ENCODE measurements at regions not wholly inside any gene's neighbourhood (a gene's known extent, or its start where the extent isn't known, plus 50 kb on each side); places are given as distances from the start of the nearest gene placed in this dataset.

GRCh38 chr16:9476744-9477143, 385.3 kb downstream of the HAPSTR1 start:
- 83% methylated on average over 3 of the region's 3 CpGs for WGBS

DNA sequence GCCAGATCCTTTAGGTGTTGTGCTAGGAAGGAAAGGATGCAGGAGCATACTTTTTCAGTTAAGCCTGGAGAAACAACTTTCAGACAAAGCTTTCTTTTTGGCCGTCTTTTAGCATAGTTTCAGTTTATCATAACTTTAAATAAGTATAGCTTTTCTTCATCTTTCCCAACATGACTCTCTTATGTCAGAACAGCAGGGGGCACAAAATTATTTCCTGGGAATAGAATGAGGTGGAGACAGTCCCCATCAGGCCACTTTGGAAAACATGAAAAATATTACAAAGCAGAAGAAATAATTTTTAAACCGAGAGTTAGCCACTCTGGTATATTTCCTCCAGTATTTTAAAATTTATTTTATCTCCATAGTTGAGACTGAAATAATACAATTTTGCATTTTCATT, 387.6 kb downstream of the HAPSTR1 start:
- Histone ChIP-seq H3K9me3 (no peaks in the 10 kb centered on the region), H3K36me3 (no peaks in the 10 kb centered on the region), H3K27ac (replicated peaks in 1 of 4) (no peak overlapping the region), H3K4me1 (peaks cover 0 to 3% (median 0%) of the 10 kb centered on the region in 4 donors), H3K27me3 (no peaks in the 10 kb centered on the region), H3K4me3 (no peak overlapping the region)
- 55% methylated on average over 2 of the region's 2 CpGs for WGBS
- TF ChIP-seq POLR2AphosphoS5 (IDR thresholded peaks at IDR 0.05) (no peak), EP300 (IDR thresholded peaks at IDR 0.05) (no peak)
- TF ChIP-seq, protein P1, sequence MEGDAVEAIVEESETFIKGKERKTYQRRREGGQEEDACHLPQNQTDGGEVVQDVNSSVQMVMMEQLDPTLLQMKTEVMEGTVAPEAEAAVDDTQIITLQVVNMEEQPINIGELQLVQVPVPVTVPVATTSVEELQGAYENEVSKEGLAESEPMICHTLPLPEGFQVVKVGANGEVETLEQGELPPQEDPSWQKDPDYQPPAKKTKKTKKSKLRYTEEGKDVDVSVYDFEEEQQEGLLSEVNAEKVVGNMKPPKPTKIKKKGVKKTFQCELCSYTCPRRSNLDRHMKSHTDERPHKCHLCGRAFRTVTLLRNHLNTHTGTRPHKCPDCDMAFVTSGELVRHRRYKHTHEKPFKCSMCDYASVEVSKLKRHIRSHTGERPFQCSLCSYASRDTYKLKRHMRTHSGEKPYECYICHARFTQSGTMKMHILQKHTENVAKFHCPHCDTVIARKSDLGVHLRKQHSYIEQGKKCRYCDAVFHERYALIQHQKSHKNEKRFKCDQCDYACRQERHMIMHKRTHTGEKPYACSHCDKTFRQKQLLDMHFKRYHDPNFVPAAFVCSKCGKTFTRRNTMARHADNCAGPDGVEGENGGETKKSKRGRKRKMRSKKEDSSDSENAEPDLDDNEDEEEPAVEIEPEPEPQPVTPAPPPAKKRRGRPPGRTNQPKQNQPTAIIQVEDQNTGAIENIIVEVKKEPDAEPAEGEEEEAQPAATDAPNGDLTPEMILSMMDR (IDR thresholded peaks at IDR 0.05) = no peak
- intact Hi-C loops (cut with DNase I) = no loop called here
- DNase-seq (ENCODE audit: extremely low spot score) = no peak

More at GRCh38 chr16:9476744-9477143, 385.3 kb downstream of the HAPSTR1 start:
- TF ChIP-seq, protein P1 (IDR thresholded peaks at IDR 0.05) = no peak
- TF ChIP-seq POLR2A (IDR thresholded peaks at IDR 0.05; ENCODE audit: low read depth) = no peak
- no peak for TF ChIP-seq EP300 (IDR thresholded peaks at IDR 0.05)
- TF ChIP-seq POLR2AphosphoS5 (IDR thresholded peaks at IDR 0.05) = no peak
- Histone ChIP-seq H3K27ac (replicated peaks in 1 of 4) (no peak overlapping the region), H3K36me3 (no peaks in the 10 kb centered on the region), H3K4me1 (no peaks in the 10 kb centered on the region), H3K27me3 (no peaks in the 10 kb centered on the region), H3K4me3 (no peak overlapping the region), H3K9me3 (no peaks in the 10 kb centered on the region)
- no peak for DNase-seq (ENCODE audit: extremely low spot score)
- intact Hi-C loops (cut with DNase I) = no loop called here

GRCh38 chr16:9480503-9480902, 389.1 kb downstream of the HAPSTR1 start:
- intact Hi-C loops (cut with DNase I) = no loop called here
- no peak for TF ChIP-seq POLR2AphosphoS5 (IDR thresholded peaks at IDR 0.05)
- TF ChIP-seq EP300 (IDR thresholded peaks at IDR 0.05) = no peak
- TF ChIP-seq, protein P1 (IDR thresholded peaks at IDR 0.05) = no peak
- TF ChIP-seq POLR2A (IDR thresholded peaks at IDR 0.05; ENCODE audit: low read depth) = no peak
- H3K4me1 ChIP-seq = peaks cover 0 to 6% (median 0%) of the 10 kb centered on the region in 4 donors
- no peaks in the 10 kb centered on the region for H3K36me3 ChIP-seq
- 88% methylated on average over 3 of the region's 3 CpGs for WGBS
- H3K27me3 ChIP-seq = no peaks in the 10 kb centered on the region
- no peak overlapping the region for H3K4me3 ChIP-seq
- H3K27ac ChIP-seq (replicated peaks in 1 of 4) = no peak overlapping the region
- DNase-seq (ENCODE audit: extremely low spot score) = no peak
- H3K9me3 ChIP-seq = no peaks in the 10 kb centered on the region

DNA sequence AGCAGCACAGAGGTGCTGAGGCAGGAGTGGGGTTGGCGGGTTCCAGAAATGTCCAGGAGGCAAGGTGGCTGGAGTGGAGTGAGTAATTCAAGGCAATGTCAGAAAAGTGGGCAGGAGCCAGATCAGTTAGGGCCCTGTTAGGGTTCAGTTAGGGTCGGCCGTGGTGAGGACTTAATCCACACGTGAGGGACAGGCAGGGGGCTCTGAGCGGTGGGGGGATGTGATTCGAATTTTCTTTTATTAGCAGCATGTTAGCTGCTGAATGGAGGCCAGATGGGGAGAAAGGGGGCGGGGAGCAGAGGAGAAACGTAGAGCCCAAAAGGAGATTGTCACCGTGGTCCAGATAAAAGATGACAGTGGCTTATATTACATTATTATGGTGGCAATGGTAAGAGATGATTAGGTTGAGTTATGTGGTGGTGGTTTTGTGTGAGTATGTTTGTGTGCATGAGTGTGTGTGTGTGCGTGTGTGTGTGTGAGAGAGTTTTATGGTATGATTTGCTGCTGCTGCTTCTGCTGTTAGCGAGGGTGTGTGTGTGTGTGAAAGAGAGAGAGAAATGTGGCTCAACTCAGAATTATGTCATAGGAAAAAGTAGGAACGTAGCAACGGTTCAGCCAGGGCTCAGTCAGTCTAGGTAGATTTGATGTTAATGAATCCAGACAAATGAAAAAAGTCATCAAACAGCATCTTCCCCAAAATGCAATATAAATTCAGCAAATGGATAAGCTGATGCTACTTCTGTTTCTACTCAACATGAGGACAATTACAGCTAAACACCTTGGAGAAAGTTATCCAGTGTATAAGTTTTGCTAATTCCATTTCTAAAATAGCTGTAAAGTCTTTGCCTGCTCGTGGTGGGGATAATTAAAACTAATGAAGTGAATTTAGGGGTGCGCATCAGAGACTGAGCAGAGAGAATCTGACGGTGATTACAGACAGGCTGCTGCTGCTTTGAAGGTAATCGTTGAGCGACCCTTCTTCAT, 390.6 kb downstream of the HAPSTR1 start:
- H3K4me1 ChIP-seq = peaks cover 0 to 6% (median 0%) of the 10 kb centered on the region in 4 donors
- DNase-seq (ENCODE audit: extremely low spot score) = peak; percentile 70
- WGBS = 72% methylated on average over 18 of the region's 18 CpGs
- H3K9me3 ChIP-seq = no peaks in the 10 kb centered on the region
- no peaks in the 10 kb centered on the region for H3K36me3 ChIP-seq
- intact Hi-C loops (cut with DNase I) = no loop called here
- TF ChIP-seq, protein P1 (IDR thresholded peaks at IDR 0.05) = no peak
- TF ChIP-seq POLR2A (IDR thresholded peaks at IDR 0.05; ENCODE audit: low read depth) (no peak), POLR2AphosphoS5 (IDR thresholded peaks at IDR 0.05) (no peak), EP300 (IDR thresholded peaks at IDR 0.05) (no peak)
- H3K4me3 ChIP-seq = no peak overlapping the region
- no peaks in the 10 kb centered on the region for H3K27me3 ChIP-seq
- H3K27ac ChIP-seq (replicated peaks in 1 of 4) = no peak overlapping the region
